ENCODE measurements at regions not wholly inside any gene's neighbourhood (a gene's known extent, or its start where the extent isn't known, plus 50 kb on each side); places are given as distances from the start of the nearest gene placed in this dataset.

- DNase-seq (no peak), ATAC-seq (no peak)
- H3K27me3 Mint-ChIP-seq (ENCODE audit: low read depth) = no peaks in the 10 kb centered on the region
- ChIA-PET POLR2A (no interaction called here), CTCF (no interaction called here)
- no peaks in the 10 kb centered on the region for H3K36me3 Mint-ChIP-seq (ENCODE audit: low read depth)
- H3K27ac Mint-ChIP-seq = no peak overlapping the region
- H3K4me1 Mint-ChIP-seq (ENCODE audit: low read depth) = no peaks in the 10 kb centered on the region
- H3K9me3 Mint-ChIP-seq (ENCODE audit: insufficient read depth) = no peaks in the 10 kb centered on the region
- H3K4me3 Mint-ChIP-seq = no peak overlapping the region
These were observed 51.5 kb upstream of the RGPD4 start for GRCh38 chr2:107775211-107775610.

- ChIA-PET POLR2A (no interaction called here), CTCF (no interaction called here)
- H3K36me3 Mint-ChIP-seq (ENCODE audit: low read depth) = no peaks in the 10 kb centered on the region
- H3K4me1 Mint-ChIP-seq (ENCODE audit: low read depth) = no peaks in the 10 kb centered on the region
- ATAC-seq (no peak), DNase-seq (no peak)
- H3K4me3 Mint-ChIP-seq = no peak overlapping the region
- H3K9me3 Mint-ChIP-seq (ENCODE audit: insufficient read depth) = no peaks in the 10 kb centered on the region
- H3K27ac Mint-ChIP-seq = no peak overlapping the region
- H3K27me3 Mint-ChIP-seq (ENCODE audit: low read depth) = no peaks in the 10 kb centered on the region
These were observed 50.9 kb upstream of the RGPD4 start for GRCh38 chr2:107775791-107776190.

GRCh38 chr2:107776362-107776761, 50.3 kb upstream of the RGPD4 start:
- ChIA-PET CTCF (no interaction called here), POLR2A (no interaction called here)
- H3K4me1 Mint-ChIP-seq (ENCODE audit: low read depth) = no peaks in the 10 kb centered on the region
- no peak overlapping the region for H3K27ac Mint-ChIP-seq
- H3K27me3 Mint-ChIP-seq (ENCODE audit: low read depth) = no peaks in the 10 kb centered on the region
- H3K4me3 Mint-ChIP-seq = no peak overlapping the region
- no peaks in the 10 kb centered on the region for H3K9me3 Mint-ChIP-seq (ENCODE audit: insufficient read depth)
- DNase-seq = no peak
- no peak for ATAC-seq
- no peaks in the 10 kb centered on the region for H3K36me3 Mint-ChIP-seq (ENCODE audit: low read depth)

All from activated CD8-positive, alpha-beta T cell treated with anti-CD3 and anti-CD28 coated beads, Interleukin-2, amount 10 ng/mL, durations not matched to agents 7 days and 5 days (primary cell).